K562 (cell line): ENCODE measurements at regions not wholly inside any gene's neighbourhood (a gene's known extent, or its start where the extent isn't known, plus 50 kb on each side); places are given as distances from the start of the nearest gene placed in this dataset.

Source experiments
- FOXP4 ChIP-seq: sonication (generic); formaldehyde crosslinking; IDR thresholded peaks from 2 replicates; pipeline ENCODE4 v1.8.0; 2022; ENCODE audit warnings: mild to moderate bottlenecking, missing genetic modification reagents, borderline replicate concordance
- NBN ChIP-seq: fragments of 450-650 bp; IDR thresholded peaks from 2 replicates; pipeline ENCODE4 v1.6.1; 2016; ENCODE audit warnings: low read depth, mild to moderate bottlenecking
- TCF7L2 ChIP-seq: fragments of 150-350 bp; IDR thresholded peaks from 2 replicates; pipeline ENCODE4 v1.6.1; 2016; ENCODE audit warnings: low read depth, mild to moderate bottlenecking, low read length, moderate library complexity
- ZFP30 ChIP-seq: fragments of 250-450 bp; sonication (Bioruptor Pico); IDR thresholded peaks from 2 replicates; pipeline ENCODE4 v1.8.0; 2022; ENCODE audit warnings: moderate library complexity, mild to moderate bottlenecking, inconsistent platforms, borderline replicate concordance
- ZNF518B ChIP-seq: fragments of 250-450 bp; sonication (Bioruptor Pico); IDR thresholded peaks from 2 replicates; pipeline ENCODE4 v1.5.0; 2021; ENCODE audit warnings: mild to moderate bottlenecking, moderate library complexity

GRCh38 chr18:78427081-78427480 is 552.5 kb upstream of the SALL3 start (continued):
- TF ChIP-seq NBN (no peak), ZNF518B (CRISPR knock-in tag) (no peak), TCF7L2 (no peak), ZFP30 (no peak), FOXP4 (CRISPR knock-in tag) (no peak)
